ENCODE measurements at regions not wholly inside any gene's neighbourhood (a gene's known extent, or its start where the extent isn't known, plus 50 kb on each side); places are given as distances from the start of the nearest gene placed in this dataset.
"Not testable (repeated sequence)": the region's sequence is repeated elsewhere in the genome, so short reads cannot be mapped to it uniquely, and the experiment has no call there.

DNA sequence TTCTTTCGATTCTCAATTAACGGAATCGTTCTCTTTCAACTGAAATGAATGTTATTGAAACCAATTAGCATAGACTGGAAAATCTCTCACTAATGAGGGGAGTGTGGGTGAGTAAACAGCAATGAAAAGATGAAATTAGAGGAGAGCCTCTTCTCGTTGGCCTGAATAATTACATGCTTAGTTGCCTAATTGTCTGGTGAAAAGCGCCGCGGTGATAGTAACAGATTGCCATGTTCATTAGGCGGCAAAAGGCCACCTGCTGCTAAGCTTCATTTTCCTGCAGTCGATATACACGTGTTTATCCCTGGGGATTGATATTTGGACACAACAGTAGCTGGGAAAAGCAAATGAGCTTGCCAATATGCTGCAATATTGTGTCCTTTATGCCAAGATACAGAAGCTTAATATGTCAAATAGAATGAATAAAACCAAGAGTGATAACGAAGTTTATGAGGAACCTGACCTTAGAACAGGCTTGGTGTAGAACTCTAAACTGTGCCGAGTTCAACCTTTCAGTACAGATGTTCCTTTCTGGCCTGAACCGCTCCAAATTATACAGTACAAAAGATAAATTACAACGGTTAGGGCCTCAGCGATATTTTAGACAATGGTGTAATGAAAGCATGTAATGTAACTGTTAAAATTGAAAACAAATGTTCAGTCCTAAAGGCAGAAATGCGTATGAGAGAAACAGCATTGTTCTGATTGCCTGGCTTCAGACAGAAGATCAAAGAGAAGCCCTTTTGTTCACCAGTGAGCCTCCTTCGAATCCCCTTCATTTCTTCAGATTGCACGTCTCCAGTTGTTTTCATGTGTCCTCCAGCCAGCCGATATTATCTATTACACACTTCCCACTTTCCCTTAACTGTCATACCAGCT, 185.2 kb downstream of the SHOX2 start:
- DNase-seq = peak; percentile 96

DNA sequence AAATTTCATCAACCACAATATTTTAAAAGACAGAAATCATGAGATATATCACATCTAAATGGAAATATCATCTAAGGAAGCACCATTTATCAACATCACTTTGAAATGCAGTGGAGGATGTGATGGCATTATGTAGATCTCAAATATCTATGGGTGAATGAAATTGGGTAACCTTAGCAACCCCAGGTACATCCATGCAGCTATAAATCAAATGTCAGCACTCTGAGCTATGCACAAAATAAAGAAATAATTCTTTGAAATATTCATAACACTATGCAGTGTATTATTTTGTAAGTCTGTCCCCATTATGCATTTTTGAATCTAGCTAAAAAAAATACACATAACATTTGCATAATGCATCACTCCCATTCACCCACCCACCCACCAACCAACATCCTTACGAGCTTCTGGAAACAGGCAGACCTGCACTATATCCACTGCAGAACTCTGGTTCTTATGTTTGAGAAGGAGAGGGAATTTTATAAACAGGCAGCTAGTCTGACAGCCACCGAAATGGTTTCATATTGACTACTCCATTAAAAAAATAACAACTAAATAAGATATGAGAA, 186.8 kb downstream of the SHOX2 start:
- DNase-seq = no peak

DNA sequence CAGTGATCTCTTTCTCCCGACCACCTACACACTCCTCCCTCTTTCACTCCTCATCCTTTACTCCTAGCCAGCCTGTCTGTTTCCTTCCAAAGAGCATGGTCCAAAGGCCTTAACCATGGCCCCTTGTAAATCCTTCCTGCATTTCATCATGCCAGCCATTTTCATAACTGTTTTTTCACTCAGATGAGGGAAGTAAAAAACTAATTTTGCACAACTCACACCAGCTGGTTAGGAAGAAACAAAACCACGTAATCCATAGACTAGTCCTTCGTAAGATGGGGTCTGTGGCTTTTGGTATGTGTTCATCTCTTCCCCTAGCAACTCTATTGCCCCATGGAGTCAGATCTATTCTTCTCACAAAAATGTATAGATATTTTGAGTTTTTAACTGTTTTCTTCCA, 187.8 kb downstream of the SHOX2 start:
- no peak for DNase-seq

DNA sequence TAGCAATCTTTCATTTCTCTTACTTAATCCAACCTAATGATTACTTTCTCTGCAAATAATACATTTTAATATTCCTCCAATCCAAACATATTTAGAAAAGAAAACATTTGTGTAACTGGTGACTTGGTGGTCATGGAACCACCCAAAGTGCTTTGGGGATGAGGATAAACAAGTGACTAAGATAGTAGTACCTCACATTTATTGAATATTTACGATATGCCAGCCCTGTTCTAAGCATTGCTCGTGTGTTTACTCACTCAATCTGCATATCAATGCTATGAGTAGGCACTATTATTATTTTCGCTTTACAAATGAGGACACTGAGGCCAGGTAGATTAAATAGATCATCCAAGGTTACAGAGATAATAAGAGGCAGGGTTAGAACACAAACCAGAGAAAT, 189.5 kb downstream of the SHOX2 start:
- no peak for DNase-seq

DNA sequence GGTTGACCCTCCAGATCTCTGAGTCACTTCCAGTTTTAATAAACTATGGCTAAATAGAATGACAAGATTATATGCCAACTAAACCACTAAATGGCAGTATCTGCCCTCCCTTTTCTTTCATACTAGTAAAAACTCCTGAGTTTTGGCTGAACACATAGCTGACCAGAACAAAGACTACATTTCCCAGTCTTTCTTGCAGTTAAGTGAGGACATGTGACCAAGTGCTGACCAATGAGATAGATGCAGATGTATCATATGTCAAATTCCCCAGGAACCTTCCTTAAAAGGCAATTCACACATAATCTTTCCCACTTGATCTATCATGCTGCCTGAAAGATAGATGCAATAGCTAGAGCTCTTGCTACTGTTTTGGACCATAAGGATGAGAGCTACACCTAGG, 191.3 kb downstream of the SHOX2 start:
- no peak for DNase-seq

DNA sequence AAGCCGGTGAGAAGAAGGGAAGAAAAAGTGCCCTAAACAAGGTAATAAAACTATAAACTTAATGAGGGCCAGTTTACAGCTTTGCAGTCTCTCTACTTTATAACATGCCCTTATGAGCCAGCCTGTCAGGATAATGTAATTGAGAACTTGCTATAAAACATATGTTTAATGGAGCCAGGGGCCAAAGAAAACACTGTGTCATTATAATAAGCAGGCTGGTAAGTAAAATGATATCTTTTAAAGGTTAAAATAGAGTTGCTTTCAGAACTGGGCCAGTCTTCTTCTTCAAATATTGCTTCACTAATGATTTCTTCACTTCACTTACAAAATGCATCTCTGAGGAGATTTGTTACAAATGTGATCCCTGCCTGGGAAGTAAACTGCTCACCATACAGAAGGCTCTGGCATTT, 192.5 kb downstream of the SHOX2 start:
- DNase-seq = no peak

DNA sequence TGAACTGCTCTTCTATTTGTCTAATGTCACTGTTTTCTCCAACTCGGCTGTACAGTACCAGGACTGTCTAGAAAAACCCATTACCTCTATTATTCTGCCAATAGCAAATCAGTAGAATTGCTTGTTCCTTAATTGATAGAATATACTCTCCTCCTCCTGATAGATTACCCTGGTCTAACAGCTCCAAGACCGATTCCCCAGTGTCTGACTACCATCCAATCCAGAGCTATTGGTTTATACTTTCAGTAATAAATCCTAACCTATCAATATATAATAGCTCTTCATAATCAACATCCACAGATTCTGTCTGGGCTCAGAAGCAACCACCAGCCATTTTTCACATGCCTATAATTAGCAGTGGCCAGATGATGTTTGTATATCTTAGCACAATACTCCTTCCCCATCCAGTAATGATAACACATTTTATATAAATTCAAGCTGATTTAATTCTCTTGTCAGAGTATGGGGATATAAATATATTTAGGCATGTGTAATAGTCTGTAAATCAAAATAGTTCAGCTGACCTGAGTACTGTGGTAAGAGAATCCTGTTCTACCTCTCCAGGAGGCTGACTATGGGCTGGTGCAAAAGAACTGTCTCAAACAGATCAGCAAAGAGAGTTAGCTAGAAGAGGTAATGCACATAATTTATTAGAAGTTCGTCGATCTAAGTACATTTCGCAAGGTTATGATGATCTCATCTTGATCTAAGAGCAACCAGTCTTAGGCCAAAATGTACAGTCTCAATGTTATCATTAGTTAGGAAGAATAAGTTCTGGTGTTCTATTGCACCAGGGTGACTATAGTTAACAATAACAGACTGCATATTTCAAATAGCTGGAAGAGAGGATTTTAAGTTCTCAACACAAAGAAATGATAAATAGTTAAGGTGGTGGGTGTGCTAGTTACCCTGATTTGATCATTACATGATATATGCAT, 193.4 kb downstream of the SHOX2 start:
- DNase-seq = no peak

DNA sequence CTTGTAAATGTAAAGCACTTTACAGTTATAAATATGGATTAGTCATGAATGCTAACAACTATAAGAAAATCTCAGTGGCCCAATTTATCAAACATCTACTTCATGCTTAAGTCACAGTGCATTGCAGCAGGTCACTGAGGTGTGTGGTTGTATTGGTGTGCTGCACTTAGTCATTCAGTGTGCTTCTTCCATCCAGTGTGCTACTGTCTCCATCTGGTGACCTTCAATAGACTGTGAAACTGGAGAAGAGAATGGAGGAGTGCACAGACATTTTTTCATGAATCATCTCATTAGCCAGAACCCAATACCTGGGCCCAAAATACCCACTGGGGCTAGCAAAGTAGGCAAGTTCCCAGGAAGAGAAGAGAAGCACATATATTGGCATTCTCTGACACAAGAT, 199.6 kb downstream of the SHOX2 start:
- DNase-seq = no peak

DNA sequence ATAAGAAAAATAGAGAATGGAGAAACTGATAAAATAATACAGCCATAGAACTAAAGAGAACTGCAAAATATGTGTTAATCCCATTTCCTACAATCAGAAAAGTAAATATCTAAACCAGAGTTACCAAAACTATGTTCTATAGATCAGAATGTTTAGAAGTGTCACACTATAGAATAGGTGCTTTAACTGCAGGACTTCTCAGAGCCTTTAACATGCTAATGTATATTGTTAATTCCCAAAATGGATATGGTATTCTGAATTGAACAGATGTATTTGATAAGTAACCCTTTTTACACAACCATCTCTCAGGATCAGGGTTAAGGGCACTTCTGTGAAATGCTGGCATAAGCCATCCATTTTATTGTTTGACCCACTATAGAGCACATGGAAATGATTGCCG, 200.3 kb downstream of the SHOX2 start:
- no peak for DNase-seq

DNA sequence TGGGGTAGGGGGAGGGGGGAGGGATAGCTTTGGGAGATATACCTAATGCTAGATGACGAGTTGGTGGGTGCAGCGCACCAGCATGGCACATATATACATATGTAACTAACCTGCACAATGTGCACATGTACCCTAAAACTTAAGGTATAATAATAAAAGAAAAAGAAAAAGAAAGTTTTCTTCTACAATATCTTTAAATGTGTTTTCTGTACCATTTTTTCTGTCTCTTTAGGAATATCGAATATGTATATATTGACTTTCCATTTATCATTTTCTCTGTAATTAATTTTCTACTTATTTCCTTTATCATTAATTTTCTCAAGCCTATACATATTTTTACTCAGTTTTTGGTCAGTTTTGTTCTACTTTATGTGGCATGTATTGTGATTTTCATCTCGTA, 203.5 kb downstream of the SHOX2 start:
- DNase-seq = not testable (repeated sequence)

DNA sequence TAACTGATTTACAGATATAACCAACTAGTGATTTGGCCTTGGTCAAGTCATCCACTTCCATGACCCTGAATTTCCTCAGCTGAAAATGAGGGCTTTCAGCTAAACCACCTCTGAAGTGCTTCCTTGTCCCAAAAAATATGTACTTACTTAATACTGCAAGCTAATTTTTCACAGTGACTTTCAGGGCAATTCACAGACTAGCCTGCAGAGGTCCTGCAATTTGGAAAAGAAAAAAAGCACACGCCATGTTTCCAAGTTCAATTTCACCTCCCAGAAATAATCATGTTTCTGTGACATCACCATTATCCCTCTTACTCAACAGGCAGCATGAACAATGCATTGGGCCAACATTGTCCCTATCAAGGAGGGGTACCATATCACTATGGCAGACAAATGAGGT, 218.2 kb downstream of the SHOX2 start:
- DNase-seq = no peak

DNA sequence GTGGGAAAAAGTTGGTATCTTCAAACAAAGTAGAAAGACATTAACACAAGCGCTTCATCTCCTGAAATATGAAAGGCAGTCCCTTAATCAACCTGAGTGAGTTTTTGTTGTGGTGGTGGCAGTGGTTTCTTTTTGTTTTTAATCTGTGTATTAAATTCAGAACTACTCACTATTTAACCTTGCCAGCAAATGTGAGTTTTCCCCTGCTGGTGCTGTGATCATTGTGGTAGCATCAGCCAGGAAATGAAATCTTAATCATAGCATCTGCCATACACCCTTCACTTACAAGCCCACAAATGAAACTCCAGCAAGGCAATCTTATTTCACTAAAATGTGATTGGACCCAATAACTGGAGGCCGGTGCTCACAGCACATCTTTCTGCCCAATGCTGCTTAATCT, 229.7 kb downstream of the SHOX2 start:
- DNase-seq = no peak

DNA sequence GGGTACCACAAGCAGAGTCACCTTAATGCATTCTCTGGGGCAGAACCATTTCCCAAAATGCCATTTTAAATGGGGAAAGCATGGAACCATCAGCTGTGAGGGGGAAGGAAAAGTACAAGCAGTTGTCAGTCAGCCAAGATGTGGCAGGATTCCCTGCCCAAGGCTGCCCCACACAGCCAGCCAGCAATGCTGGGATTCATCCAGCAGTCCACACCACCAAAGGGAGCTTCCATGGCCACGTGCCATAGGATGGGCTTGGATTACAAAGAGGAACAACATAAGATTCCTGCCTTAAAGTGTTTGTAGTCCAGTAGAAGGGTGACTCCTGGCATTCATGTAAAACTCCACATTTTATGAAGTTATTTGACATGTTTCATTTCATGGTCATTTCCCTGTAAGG, 233.3 kb downstream of the SHOX2 start:
- DNase-seq = no peak

DNA sequence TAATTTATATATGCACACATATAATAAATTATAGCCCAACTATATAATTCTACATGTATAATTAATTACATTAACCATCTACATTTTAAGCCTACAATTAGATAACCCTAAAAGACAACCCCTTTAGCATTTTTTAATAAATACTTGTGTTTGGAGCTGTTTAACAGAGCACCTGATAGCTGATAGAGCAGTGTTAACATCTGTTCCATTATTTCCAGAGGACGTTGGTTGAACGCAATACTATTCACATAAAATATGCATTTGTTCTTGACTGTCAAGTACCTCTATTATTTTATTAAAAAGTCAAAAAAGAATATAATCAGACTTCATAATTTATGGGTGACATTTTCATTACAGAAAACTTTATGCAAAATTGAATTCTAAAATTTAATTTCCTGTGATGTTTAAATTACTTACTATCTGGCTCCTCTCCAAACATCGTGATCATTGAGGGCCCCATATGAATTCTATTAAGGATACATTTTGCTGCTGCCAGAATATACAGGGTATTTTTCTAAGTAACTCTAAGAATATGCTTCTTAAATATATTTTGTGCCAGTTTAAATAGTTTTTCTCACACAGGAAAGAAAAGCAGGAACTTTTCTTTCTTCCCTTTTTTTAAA, 234.3 kb downstream of the SHOX2 start:
- no peak for DNase-seq

DNA sequence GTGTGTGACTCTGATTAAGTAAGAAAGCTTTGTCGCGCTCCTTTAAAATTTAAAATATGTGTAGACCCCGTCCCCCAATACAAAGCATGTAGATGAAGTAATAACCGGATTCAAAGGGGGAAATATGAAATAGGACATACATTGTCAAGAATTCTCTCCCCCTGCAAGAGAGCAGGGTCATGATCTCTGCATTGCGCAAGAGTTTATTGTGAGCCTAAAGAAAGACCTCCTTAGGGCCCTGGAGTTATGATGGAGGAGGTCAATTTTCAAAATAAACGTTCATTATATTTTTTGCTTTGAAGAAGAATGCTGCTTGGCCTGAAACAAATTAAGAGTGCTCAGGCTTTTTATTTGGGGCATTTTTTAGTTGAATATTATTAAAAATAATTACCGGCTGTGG, 235.0 kb downstream of the SHOX2 start:
- no peak for DNase-seq

DNA sequence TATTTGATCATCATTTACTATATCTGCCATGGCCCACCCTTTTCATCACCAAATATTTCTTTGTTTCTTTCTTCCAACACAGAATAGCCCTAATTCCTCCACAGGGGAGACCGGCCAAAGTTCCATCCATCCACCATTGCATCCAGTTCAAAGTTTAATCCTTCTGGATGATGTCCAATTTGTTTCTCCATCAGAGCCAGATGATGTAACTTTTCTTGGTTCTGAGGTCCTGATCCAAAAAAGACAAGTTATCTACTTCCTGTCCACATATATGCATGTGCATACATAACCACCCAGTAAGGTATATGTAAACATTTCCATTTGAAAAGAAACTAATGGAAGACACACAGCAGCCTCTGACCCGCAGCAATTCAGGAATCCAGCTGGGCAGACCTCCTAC, 237.3 kb downstream of the SHOX2 start:
- no peak for DNase-seq

DNA sequence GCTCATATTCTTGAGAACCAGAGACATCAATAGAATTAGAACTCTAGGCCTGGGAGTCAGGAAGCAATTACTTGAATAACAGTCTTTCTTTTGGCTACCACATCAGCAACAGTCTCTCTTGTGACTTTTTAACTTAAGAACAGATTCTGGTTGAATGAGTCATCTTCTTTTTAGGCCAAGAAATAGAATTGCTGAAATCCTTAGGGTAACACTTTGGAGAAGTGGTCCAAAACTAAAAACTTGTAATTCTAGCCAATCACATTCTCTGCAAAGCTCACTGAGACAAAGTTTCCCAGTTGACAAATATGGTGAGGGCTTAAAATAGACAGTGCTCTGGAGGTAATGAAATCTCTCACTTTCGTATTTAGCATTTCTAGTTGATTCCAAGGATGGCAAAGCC, 238.0 kb downstream of the SHOX2 start:
- DNase-seq = no peak

DNA sequence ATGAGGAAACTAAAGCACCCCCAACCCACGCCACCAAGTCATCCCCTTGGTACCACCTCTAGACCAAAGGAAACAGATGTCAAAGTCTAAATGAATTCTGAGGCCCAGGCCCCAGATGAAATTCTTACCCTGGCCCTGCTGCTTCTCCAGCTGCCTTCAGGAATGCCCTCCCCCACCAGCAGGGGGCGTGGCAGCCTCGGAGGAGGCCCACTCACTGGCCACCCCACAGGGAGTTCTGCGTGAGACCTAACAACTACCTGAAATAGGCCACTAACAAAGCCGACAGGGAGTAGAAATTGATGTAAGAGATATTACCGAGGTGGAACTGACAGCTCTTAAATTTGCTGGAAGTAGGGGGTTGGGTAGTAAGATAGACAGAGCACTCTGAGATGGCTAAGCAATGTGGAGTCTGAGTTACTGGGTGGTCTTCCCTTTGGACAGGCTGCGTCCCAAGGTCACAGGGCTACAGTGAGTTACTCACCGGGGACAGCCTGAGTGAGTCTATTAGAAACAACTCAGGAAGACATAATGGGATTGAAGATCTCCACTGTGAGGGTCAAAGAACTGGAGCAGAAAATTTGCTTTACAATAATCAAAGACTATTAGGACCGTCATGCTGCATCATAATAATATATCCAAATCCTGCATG, 240.7 kb downstream of the SHOX2 start:
- no peak for DNase-seq

DNA sequence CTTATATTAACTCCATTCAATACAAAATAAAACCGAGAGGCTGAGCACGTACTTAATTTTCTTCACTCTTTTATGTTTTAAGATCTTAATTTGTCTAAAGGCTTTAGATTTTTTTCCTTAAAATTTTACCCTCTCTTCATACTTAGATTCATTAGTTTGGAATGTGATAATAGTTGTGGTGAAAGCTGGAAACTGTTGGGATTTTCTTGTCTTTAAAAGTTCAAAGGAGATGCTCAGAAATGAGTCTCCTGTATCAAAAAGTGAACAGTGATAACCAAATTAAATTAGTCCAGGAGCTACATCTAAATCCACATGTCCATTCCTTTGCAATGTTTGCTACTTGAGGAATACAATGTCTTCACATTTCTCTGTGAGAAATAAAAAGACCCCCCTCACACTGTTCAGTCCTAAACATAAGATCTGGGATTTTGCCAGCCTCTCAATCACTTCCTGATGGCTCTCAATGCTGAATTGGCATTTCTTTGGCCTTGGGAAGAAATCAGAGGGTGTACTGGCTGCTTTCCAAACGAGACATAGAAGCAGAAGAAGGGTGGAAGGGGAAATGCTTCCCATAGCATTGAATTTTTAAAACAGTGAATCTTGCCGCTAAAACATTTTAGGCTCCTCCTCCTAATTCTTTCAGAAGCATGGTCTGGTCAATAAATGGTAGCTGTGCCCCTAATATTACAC, 245.0 kb downstream of the SHOX2 start:
- no peak for DNase-seq

DNA sequence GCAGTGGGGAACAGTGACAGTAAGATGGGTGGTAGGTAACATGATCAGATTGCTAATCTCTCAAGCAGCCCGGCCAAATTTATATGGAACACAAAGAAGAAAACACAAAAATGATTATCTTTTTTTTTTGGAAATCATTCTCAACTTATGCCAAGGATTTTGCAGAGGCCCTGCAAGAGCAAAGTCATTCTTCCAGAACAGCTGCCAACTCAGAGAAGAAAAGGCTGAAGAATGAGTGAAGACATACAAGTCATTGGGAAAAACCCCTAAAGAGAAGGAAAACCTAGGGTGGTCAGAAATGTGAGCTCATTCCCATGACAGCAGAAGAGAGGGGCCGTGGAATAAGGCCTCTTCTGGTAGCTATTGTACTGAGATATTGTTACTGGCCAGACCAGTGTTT, 246.7 kb downstream of the SHOX2 start:
- DNase-seq = no peak

DNA sequence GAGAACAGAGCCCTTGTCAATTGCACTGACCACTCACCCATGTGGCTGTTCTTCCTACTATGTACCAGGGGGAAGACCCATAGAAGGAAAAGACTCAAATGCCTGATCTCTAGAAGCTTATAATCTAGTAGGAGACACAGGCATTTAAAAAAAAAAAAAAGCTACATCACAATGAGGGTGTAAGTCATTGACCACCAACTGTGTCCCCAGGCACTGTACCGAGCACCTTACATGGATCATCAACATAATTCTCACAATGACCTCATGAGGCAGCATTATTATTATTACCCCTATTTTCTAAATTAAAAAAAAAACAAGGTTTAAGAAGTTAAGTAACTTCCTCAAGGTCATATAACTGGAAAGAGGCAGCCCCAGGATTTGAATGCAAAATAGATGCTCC, 247.4 kb downstream of the SHOX2 start:
- DNase-seq = no peak

DNA sequence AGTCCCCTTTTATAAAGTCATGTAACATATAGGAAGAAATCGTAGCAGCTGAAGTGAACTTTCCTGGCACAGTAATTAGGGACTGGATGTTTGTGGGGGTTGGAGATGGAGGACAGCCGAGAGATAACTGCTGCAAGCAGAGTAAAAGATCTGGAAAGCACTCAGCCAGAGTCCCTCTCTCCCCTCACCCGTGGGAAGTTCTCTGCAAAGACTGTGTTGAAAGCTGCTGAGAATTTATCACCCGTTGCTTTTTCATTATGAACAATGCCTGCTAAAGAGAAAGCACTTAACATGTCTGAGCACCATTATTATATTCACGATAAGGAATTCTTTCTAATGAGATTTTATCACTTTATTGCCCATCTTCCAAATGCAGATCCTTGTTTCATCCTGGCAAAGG, 248.8 kb downstream of the SHOX2 start:
- DNase-seq = no peak

Measured in NCI-H1417 treated with DMSO at 0.1 percent for 48 hours (cell line).